ENCODE measurements at regions not wholly inside any gene's neighbourhood (a gene's known extent, or its start where the extent isn't known, plus 50 kb on each side); places are given as distances from the start of the nearest gene placed in this dataset.

DNA sequence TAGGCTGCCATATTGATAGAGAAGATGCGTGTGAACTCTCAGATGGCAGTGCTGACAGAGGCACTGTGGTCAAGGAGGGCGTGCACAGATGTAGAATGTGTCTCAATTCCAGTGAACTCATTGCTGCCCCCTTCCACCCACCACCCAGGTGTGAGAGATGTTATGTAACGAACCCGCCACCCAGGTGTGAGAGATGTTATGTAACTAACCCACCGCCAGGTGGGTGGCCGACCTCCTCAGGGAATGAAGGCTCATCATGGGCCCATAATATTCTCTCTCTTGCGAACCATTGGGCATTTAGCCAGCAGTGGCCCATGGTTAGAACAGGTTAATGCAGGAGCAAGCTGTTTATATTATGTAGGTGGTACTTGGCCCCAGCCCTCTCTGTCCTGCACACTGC lies 140.4 kb upstream of the MTPN start:
- dilution Hi-C loops (cut with HindIII; ENCODE audit: low sequenced_read_pairs, unreplicated experiment) (no loop called here), in situ Hi-C loops (cut with MboI; ENCODE audit: low sequenced_read_pairs) (loop anchor here (25.0 kb wide), 1 partner anchor 1495 kb away; no protein-coding TSS in a partner anchor)
- H3K27ac ChIP-seq (ENCODE audit: insufficient read depth, low read length), result no peak overlapping the region

More for the DNA sequence above, 140.4 kb upstream of the MTPN start:
- WGBS, 2 experiments (ENCODE audit: extremely low coverage in 2 of 2, insufficient read length in 1 of 2), result no CpG with 5 or more reads among the region's 7 CpGs
- no peak overlapping the region for H2AK5ac ChIP-seq (ENCODE audit: low read depth, low read length)
- POLR2A ChIA-PET (ENCODE audit: unreplicated experiment), result no interaction called here
- no peak overlapping the region for H3K23ac ChIP-seq (ENCODE audit: low read depth, low read length)
- intact Hi-C loops (cut with micrococcal nuclease), result loop anchor here (5.0 kb wide), 2 partner anchors 1475 to 1510 kb away; no protein-coding TSS in a partner anchor
- CTCF ChIA-PET, result no interaction called here
- H4K5ac ChIP-seq (ENCODE audit: low read depth, low read length), result no peak overlapping the region
- no peak overlapping the region for H2AFZ ChIP-seq (replicated peaks; ENCODE audit: low read length, poor library complexity)
- no peak for DNase-seq
- H3K36me3 ChIP-seq (ENCODE audit: control insufficient read depth, insufficient read depth, low read length), result no peaks in the 10 kb centered on the region
- no peak for ATAC-seq (ENCODE audit: low read depth)
- no peak overlapping the region for H3K4me2 ChIP-seq (ENCODE audit: low read depth, low read length)
- H2AK9ac ChIP-seq (replicated peaks; ENCODE audit: low read depth, low read length, poor library complexity), result no peak overlapping the region
- no peak overlapping the region for H3K4me3 ChIP-seq (ENCODE audit: insufficient read depth, low read depth, low read length)
- H4K20me1 ChIP-seq (ENCODE audit: insufficient read depth, low read length), result no peaks in the 10 kb centered on the region
- H3K9me1 ChIP-seq (ENCODE audit: insufficient read depth, low read length), result no peaks in the 10 kb centered on the region
- no peak overlapping the region for H2BK20ac ChIP-seq (ENCODE audit: low read depth, low read length)
- no peak overlapping the region for H3K9ac ChIP-seq (ENCODE audit: low read depth, low read length)
- no TSS peak for BruUV-seq (replicated peaks)
- H3K18ac ChIP-seq (ENCODE audit: low read depth, low read length), result no peak overlapping the region
- no peaks in the 10 kb centered on the region for H3K9me3 ChIP-seq (ENCODE audit: control insufficient read depth, insufficient read depth, low read length)
- H3K14ac ChIP-seq (replicated peaks; ENCODE audit: low read depth, low read length), result no peak overlapping the region
- TF ChIP-seq CHD1 (IDR thresholded peaks at IDR 0.05; ENCODE audit: low read depth, low read length), result no peak
- TF ChIP-seq ELK1 (IDR thresholded peaks at IDR 0.05; ENCODE audit: borderline replicate concordance, low read depth, low read length), result no peak
- TF ChIP-seq FOS (IDR thresholded peaks at IDR 0.05; ENCODE audit: low read depth, low read length), result no peak
- no peak for TF ChIP-seq CTCF (conservative IDR thresholded peaks at IDR 0.05; ENCODE audit: low read depth, low read length)
- no peak for TF ChIP-seq POLR2A (IDR thresholded peaks at IDR 0.05; ENCODE audit: low read depth, low read length)
- TF ChIP-seq MXI1 (IDR thresholded peaks at IDR 0.05; ENCODE audit: borderline replicate concordance, low read depth, low read length), result no peak
- no peak for TF ChIP-seq SMC3 (IDR thresholded peaks at IDR 0.05; ENCODE audit: low read depth, low read length)
- no peak for TF ChIP-seq NFE2L2 (IDR thresholded peaks at IDR 0.05; ENCODE audit: low read depth, low read length)
- TF ChIP-seq RCOR1 (IDR thresholded peaks at IDR 0.05; ENCODE audit: insufficient replicate concordance, low read length), result no peak
- no peak for TF ChIP-seq CEBPB (IDR thresholded peaks at IDR 0.05; ENCODE audit: low read depth, low read length)
- TF ChIP-seq MAZ (IDR thresholded peaks at IDR 0.05; ENCODE audit: borderline replicate concordance, low read depth, low read length), result no peak
- TF ChIP-seq RFX5 (IDR thresholded peaks at IDR 0.05; ENCODE audit: low read depth, low read length), result no peak
- no peak for TF ChIP-seq MAFK (IDR thresholded peaks at IDR 0.05; ENCODE audit: low read depth, low read length)
- TF ChIP-seq, protein P1, sequence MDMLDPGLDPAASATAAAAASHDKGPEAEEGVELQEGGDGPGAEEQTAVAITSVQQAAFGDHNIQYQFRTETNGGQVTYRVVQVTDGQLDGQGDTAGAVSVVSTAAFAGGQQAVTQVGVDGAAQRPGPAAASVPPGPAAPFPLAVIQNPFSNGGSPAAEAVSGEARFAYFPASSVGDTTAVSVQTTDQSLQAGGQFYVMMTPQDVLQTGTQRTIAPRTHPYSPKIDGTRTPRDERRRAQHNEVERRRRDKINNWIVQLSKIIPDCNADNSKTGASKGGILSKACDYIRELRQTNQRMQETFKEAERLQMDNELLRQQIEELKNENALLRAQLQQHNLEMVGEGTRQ (IDR thresholded peaks at IDR 0.05; ENCODE audit: low read depth, low read length), result no peak
- no peak for TF ChIP-seq RAD21 (IDR thresholded peaks at IDR 0.05; ENCODE audit: low read length)
- no peak for TF ChIP-seq BHLHE40 (IDR thresholded peaks at IDR 0.05; ENCODE audit: low read depth, low read length)
- no peaks in the 10 kb centered on the region for H3K4me1 ChIP-seq (ENCODE audit: control insufficient read depth, insufficient read depth, low read length)
- no peak overlapping the region for H3K56ac ChIP-seq (ENCODE audit: extremely low read depth, insufficient read depth, low read length)
- H3K79me1 ChIP-seq (ENCODE audit: low read depth in 1 of 2, low read length in 2 of 2), result no peaks in the 10 kb centered on the region
- no peak overlapping the region for H2BK5ac ChIP-seq (ENCODE audit: low read depth, low read length, poor library complexity, severe bottlenecking)
- no peak overlapping the region for H2BK120ac ChIP-seq (ENCODE audit: low read depth, low read length)
- no peak overlapping the region for H4K91ac ChIP-seq (ENCODE audit: insufficient read depth, low read depth, low read length)
- H3K4ac ChIP-seq (ENCODE audit: low read depth, low read length), result no peak overlapping the region
- no peak overlapping the region for H2BK15ac ChIP-seq (ENCODE audit: low read depth, low read length)
- no peak overlapping the region for H4K8ac ChIP-seq (ENCODE audit: low read depth in 2 of 2, low read length in 2 of 2)
- H3K27me3 ChIP-seq (ENCODE audit: control insufficient read depth, insufficient read depth, low read length), result no peaks in the 10 kb centered on the region
